ENCODE measurements at regions not wholly inside any gene's neighbourhood (a gene's known extent, or its start where the extent isn't known, plus 50 kb on each side); places are given as distances from the start of the nearest gene placed in this dataset.
A peak's percentile ranks its signal among the peaks of the same experiment; 100 is the strongest.

GRCh38 chrX:20863649-20864048 is 510.6 kb upstream of the CNKSR2 start:
- no peak for DNase-seq (ENCODE audit: low read depth)

DNA sequence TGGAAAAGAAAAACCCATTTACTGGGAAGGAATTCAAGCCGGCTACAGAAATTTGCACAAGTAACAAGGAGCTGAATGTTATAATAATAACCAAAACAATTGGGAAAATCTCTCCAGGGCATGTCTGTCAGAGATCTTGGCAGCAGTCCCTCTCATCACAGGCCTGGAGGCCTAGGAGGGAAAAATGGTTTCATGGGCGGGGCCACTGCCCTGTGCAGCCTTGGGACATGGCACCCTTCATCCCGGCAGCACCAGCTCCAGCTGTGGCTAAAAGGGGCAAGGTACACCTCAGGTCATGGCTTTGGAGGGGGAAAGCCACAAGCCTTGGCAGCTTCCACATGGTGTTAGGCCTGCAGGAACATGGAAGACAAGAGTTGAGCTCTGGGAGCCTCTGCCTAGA is 513.1 kb upstream of the CNKSR2 start:
- DNase-seq (ENCODE audit: low read depth): no peak

GRCh38 chrX:20857746-20858145 is 516.5 kb upstream of the CNKSR2 start:
- DNase-seq (ENCODE audit: low read depth): no peak

- DNase-seq (ENCODE audit: low read depth): no peak
Observed at GRCh38 chrX:20838477-20838876, 535.7 kb upstream of the CNKSR2 start.

DNA sequence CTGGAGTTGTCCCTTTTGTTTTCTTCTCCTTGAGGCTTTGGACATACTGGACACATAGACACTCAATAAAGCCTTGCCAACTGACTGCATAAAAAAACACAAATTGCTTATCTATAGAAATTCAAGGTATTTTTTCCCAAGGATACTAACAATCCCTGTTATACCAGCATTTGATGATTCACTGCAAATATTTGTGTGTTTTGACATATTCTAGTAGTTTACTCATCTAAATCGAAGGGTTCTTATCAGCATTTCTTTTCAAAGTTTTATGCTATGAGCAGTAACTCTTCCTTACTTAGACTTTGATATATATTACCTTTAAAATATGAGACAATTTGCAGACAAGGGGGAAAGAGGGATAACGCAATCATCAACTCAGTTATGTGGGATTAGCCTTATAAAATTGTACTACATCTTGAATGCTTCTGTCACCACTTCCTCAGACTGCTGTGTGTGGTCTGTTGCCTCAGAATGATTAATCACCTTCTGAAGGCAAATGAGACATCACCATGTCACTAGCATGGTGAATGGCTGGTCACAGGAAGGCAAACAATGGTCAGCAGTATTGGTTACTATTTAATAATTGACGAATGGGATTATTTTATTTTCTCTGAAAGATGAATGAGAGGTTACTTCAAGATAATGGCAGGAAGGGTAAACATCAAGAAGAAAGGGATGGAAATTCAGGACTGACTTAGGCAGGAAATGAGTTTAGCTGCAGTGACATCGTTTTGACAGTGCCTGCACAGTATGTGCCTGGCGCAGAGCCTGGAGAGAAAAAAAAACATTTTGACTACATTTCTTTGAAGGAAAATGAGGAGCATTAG is 544.3 kb upstream of the CNKSR2 start:
- no peak for DNase-seq (ENCODE audit: low read depth)

DNA sequence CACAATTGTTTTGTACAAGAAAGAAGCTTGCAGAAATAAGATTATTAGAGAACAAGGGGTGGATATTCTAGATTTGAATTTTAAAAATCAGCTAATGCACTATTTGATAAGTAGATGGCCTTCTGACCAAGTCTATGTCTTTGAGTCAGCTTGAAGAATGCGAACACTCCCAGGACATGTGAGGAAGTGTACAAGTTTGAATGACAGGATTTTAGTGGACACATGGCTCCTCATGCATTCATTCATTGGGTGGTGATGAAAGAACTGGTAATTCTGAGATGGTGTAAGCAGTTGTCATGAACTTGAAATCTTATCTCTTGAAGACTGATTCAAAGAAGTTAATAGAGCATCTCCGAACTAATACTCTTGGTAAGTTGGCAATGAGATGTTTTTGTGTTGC is 548.2 kb upstream of the CNKSR2 start:
- no peak for DNase-seq (ENCODE audit: low read depth)

DNA sequence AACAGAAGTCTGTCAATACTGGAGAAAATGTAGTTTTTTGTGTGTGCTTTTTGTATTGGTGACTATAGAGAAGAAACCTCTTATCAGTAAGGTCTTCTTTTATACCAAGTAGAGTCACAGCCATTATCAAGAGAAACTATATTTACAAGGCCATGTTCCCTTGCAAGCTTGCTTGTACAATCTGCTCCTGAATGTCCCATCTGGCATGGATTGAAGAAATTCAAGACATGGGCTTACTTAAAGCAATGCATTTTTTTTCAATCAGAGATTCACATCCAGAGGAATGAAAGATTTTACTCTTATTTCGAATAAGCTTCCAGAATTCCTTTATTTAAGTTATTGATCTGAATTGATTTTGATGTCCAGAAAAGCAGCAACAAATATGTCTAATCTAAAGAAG is 537.3 kb upstream of the RPS6KA3 start:
- no peak for DNase-seq (ENCODE audit: low read depth)

GRCh38 chrX:20802036-20802435 is 535.3 kb upstream of the RPS6KA3 start:
- DNase-seq (ENCODE audit: low read depth): no peak

GRCh38 chrX:20796450-20796849 is 529.7 kb upstream of the RPS6KA3 start:
- no peak for DNase-seq (ENCODE audit: low read depth)

GRCh38 chrX:20789103-20789502 is 522.4 kb upstream of the RPS6KA3 start:
- DNase-seq (ENCODE audit: low read depth): no peak

DNA sequence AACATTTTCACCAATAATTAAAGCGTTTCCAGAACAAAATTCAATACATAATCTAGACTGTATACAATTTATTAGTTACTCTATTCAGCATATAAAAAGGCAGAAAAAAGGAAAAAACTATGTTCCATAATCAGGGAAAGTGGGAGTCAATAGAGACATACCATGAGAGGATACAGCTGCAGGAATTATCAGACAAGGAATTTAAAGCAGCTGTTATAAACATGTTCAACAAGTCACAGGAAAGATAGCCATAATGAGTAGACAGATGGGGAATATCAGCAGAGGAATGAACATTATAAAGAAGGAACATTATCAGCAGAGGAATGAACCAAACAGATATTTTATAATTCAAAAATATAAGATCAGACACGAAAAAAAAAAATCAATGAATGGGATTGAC is 500.6 kb upstream of the RPS6KA3 start:
- DNase-seq (ENCODE audit: low read depth): no peak

DNA sequence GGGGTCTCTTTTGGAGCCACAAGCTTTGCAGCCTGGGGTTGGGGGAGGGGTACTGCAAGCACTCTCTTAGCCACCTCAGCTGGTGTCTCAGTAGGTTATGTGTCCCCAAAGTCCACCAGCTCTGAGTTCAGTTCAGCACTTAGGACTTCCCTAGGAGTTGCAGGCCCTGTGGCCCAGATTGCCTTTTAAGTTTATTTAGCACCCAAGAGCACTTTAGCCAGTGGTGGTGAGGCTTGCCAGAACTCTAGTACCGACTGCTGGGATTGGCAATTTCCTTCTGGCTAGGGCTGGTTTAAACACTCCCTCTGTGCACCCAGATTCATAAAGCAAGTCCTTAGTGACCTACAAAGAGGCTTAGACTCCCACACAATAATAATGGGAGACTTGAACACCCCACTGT is 489.9 kb upstream of the RPS6KA3 start:
- no peak for DNase-seq (ENCODE audit: low read depth)

DNA sequence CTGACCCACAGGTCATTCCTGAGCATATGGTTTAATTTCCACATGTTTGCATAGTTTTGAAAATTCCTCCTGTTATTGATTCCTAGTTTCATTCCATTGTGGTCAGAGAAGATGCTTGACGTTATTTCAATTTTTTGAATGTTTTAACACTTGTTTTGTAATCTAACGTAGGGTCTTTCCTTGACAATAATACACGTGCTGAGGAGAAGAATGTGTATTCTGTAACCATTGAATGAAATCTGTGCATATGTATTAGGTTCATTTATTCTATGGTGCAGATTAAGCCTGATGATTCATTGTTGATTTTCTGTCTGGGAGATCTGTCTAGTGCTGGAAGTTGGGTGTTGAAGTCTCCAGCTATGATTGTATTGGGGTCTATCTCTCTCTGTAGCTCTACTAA is 486.4 kb upstream of the RPS6KA3 start:
- no peak for DNase-seq (ENCODE audit: low read depth)

GRCh38 chrX:20746690-20747089 is 480.0 kb upstream of the RPS6KA3 start:
- no peak for DNase-seq (ENCODE audit: low read depth)

DNA sequence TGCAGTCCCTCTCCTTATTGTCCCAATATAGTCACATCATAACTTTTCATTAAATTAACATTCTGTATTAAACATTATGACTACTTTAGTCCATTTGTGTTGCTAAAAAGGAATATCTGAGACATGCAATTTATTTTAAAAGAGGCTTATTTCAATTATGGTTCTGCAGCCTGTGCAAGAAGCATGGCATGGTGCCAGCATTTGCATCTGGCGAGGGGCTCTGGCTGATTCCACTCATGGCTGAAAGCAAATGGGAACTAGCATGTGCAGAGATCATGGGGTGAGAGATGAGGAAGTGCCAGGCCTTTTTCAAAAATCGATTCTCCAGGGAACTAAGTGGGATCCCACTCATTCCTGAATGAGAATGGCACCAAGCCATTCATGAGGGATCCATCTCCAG is 476.3 kb upstream of the RPS6KA3 start:
- DNase-seq (ENCODE audit: low read depth): no peak

GRCh38 chrX:20742106-20742505 is 475.4 kb upstream of the RPS6KA3 start:
- peak; percentile 44 for DNase-seq (ENCODE audit: low read depth)

GRCh38 chrX:20740443-20740842 is 473.7 kb upstream of the RPS6KA3 start:
- no peak for DNase-seq (ENCODE audit: low read depth)

DNA sequence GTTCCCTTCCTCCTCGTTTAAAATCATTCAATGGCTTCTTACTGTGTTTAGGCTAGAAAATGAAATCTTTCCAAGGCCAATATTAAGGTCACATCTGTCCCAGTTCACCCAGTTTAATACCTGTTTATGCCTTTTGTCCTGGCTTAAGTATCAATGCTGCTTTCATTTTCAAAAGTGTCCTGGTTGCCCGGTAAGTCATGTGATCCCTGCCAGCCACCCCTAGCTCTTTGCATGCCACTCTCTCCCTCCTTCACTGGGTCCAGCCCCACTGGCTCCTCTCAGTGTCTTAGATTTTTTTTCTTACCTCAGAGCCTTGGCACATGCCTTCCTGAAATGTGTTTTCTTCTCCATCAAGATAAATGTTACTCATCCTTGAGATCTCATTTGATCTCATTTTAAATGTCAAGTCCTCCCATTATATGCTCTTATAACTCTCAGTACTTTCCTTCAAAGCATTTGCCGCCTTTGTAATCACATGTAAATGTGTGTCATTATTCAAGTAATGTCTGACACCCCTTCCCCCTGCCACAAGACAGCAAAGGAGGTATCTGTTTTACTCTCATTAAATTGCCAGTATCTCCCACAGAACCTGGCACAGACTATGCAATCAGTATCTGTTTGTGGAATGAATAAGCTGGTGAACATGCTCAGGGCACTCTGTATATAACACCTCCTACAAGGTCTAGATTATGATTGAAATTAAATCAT is 472.5 kb upstream of the RPS6KA3 start:
- no peak for DNase-seq (ENCODE audit: low read depth)

DNA sequence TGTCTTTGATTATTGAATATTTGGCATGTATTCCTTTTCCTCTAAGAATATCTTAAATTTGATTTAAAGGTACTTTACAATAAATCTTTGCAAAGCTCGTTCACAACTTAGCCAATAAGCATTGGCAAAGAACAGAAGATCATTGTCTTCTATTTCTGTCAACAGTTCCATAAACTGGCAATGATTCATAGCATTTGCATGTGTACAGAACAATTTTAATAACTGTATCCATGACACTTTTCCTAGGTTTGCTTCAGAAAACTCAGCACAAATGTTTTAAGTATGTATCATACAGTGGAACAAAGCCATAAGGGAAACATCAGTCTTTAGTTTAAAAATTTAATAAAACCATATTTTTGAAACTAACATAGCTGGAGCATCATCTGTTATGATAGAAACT is 462.7 kb upstream of the RPS6KA3 start:
- peak; percentile 56 for DNase-seq (ENCODE audit: low read depth)

DNA sequence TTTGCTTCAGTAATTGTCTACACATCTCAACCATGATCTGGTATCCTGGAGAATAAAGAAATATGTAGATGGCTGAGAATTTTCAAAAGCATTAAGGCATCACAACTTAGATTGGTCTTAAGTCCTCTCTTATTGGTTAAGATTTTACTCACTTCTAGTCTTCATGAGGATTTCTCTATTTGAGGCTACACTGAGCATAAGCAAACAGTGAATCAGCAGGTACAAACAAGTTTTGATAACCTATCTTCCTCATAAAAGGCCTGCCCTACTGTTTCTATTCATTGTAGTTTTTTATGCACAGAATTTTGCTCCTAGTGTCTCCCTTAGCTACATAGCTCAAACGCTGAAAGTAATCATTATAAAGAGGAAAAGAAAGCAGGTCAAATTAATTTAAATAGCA is 460.7 kb upstream of the RPS6KA3 start:
- DNase-seq (ENCODE audit: low read depth): no peak

- no peak for DNase-seq (ENCODE audit: low read depth)
Observed at GRCh38 chrX:20720954-20721626, 454.4 kb upstream of the RPS6KA3 start.

DNA sequence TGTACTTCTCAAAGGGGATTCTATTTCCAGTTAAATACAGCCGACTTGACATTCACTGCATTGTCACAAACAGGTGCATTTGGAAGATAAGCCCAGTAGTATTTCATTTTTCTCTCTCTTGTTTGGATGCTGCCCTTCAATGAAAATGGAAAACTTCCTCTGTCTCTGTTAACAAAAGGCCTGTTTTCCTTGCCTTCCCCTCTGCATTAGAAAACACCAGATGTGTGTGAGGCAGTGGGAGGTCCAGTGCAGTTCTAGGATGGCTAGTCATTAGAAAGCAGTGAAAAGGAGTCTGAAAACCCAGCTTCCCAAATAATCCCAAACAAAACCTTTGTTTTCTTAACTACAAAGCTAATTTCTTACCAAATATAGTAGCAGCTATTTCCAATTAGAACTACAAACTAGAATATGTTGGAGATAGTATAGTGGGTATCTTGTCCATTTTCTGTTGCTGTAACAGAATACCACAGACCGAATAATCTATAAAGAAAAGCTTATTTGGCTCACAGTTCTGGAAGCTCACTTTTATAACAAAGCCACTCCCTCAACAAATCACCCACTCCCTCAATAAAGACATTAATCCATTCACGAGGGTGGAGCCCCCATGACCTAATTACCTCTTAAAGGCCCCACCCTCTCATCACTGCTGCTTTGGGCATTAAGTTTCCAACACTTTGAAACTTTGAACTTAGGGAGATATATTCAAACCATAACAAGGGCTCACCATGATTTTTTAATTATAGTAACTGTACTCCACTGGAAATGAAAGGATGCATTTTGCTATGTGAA is 452.1 kb upstream of the RPS6KA3 start:
- no peak for DNase-seq (ENCODE audit: low read depth)

Data from GM04504 (cell line).